Endothelial cell of umbilical vein (primary cell): ENCODE measurements at regions not wholly inside any gene's neighbourhood (a gene's known extent, or its start where the extent isn't known, plus 50 kb on each side); places are given as distances from the start of the nearest gene placed in this dataset.

Source experiments
- BruUV-seq: library from RNA; stranded (reverse); fragments of 400-500 nt; replicated peaks from 2 replicates; lab custom pipeline; 2021; lab: Mats Ljungman, UMichigan
- CTCF ChIA-PET: fragments of 300-600, 350-600 bp; sonication (Branson Sonifier 250); formaldehyde crosslinking; loops from one replicate; lab custom pipeline; 2021; ENCODE audit warnings: antibody characterized with exemption, inconsistent platforms; lab: Charles Lee
- POLR2A ChIA-PET: fragments of 300-600, 350-600 bp; sonication (Branson Sonifier 250); formaldehyde crosslinking; loops from one replicate; lab custom pipeline; 2021; ENCODE audit warnings: antibody characterized with exemption, inconsistent platforms; lab: Charles Lee
- DNase-seq: peaks from one replicate; pipeline ENCODE4 v3.0.0-alpha.2; 2011; ENCODE audit warnings: low read depth, low spot score
- FAIRE-seq: peaks from 2 replicates; lab custom pipeline; 2011; peaks lifted over from hg19 to GRCh38; lab: Jason Lieb, UNC
- H2AFZ ChIP-seq: 2 replicates; pipeline ENCODE4 v1.6.0; 2012; ENCODE audit warnings: low read depth, low read length, control low read depth, inconsistent platforms
- H3K27ac ChIP-seq: 2 replicates; pipeline ENCODE4 v1.5.1; 2011; ENCODE audit warnings: low read depth, mild to moderate bottlenecking, control low read depth, low read length, moderate library complexity; ENCODE audit not compliant: insufficient read depth
- H3K27me3 ChIP-seq, 2 experiments: 2 replicates each; pipeline versions ENCODE4 v1.6.0 to v1.6.1; 2011; ENCODE audit warnings: low read length in 2 of 2, mixed read lengths in 1 of 2; ENCODE audit not compliant: control insufficient read depth in 2 of 2, insufficient read depth in 2 of 2
- H3K36me3 ChIP-seq, 2 experiments: 2 replicates in 1 of 2; 3 replicates in 1 of 2; pipeline ENCODE4 v1.5.1; 2011; ENCODE audit warnings: low read length in 2 of 2, mild to moderate bottlenecking in 1 of 2, moderate library complexity in 1 of 2; ENCODE audit not compliant: control insufficient read depth in 2 of 2, insufficient read depth in 2 of 2; ENCODE audit errors: extremely low read depth in 1 of 2
- H3K4me1 ChIP-seq: 3 replicates; pipeline ENCODE4 v1.5.1; 2011; ENCODE audit warnings: mild to moderate bottlenecking, low read length; ENCODE audit not compliant: control insufficient read depth, insufficient read depth; ENCODE audit errors: extremely low read depth
- H3K4me2 ChIP-seq: 2 replicates; pipeline ENCODE4 v1.6.1; 2011; ENCODE audit warnings: low read length, control low read depth, mixed read lengths; ENCODE audit not compliant: insufficient read depth
- H3K4me3 ChIP-seq, 3 experiments: fragments of 200-600 bp in 1 of 3; sonication (generic), shearing (Covaris generic) in 1 of 3; replicated peaks in 1 of 3; 2 replicates each; pipeline ENCODE4 v1.5.1; 2011 to 2016; ENCODE audit warnings: control low read depth in 3 of 3, low read length in 3 of 3, mild to moderate bottlenecking in 2 of 3, inconsistent platforms in 1 of 3, low read depth in 1 of 3, moderate library complexity in 1 of 3; ENCODE audit not compliant: insufficient read depth in 1 of 3
- H3K79me2 ChIP-seq: 2 replicates; pipeline ENCODE4 v1.6.0; 2012; ENCODE audit warnings: low read length, inconsistent platforms; ENCODE audit not compliant: control insufficient read depth, insufficient read depth
- H3K9ac ChIP-seq: replicated peaks from 2 replicates; pipeline ENCODE3; 2011; ENCODE audit warnings: low read length, control low read depth; ENCODE audit not compliant: insufficient read depth; ENCODE audit errors: extremely low read depth
- H3K9me1 ChIP-seq: replicated peaks from 3 replicates; pipeline ENCODE4 v1.6.0; 2011; ENCODE audit warnings: mild to moderate bottlenecking, low read length; ENCODE audit not compliant: control insufficient read depth, insufficient read depth; ENCODE audit errors: extremely low read depth
- H3K9me3 ChIP-seq: replicated peaks from 2 replicates; pipeline ENCODE4 v1.5.1; 2012; ENCODE audit warnings: low read length, inconsistent platforms; ENCODE audit not compliant: control insufficient read depth, insufficient read depth
- H4K20me1 ChIP-seq: replicated peaks from 2 replicates; pipeline ENCODE3; 2011; ENCODE audit warnings: mild to moderate bottlenecking, low read length; ENCODE audit not compliant: control insufficient read depth, insufficient read depth; ENCODE audit errors: extremely low read depth
- CTCF ChIP-seq, 2 donors: IDR thresholded peaks; 1 replicate in 1 of 2; 2 replicates in 1 of 2; pipeline ENCODE4 v1.5.1; 2011; ENCODE audit warnings: low read length in 2 of 2, mild to moderate bottlenecking in 2 of 2, moderate library complexity in 2 of 2, control low read depth in 1 of 2, inconsistent platforms in 1 of 2, low read depth in 1 of 2; ENCODE audit not compliant: insufficient read depth in 1 of 2; ENCODE audit errors: extremely low read depth in 1 of 2
- EZH2 ChIP-seq: IDR thresholded peaks from 2 replicates; pipeline ENCODE4 v1.6.1; 2012; ENCODE audit warnings: borderline replicate concordance, low read depth, mild to moderate bottlenecking, moderate library complexity, low read length, inconsistent platforms; ENCODE audit not compliant: severe bottlenecking
- FOS ChIP-seq: IDR thresholded peaks from 2 replicates; pipeline ENCODE4 v1.6.1; 2011; ENCODE audit warnings: mild to moderate bottlenecking, low read length, moderate library complexity, borderline replicate concordance; ENCODE audit not compliant: insufficient read depth
- GATA2 ChIP-seq: IDR thresholded peaks from 2 replicates; pipeline ENCODE4 v1.7.0; 2011; ENCODE audit warnings: low read depth, mild to moderate bottlenecking, moderate library complexity, mixed read lengths, low read length; ENCODE audit not compliant: insufficient read length, insufficient read depth
- JUN ChIP-seq: IDR thresholded peaks from 2 replicates; pipeline ENCODE4 v1.6.1; 2011; ENCODE audit warnings: borderline replicate concordance, low read depth; ENCODE audit not compliant: insufficient read length, insufficient read depth
- MAX ChIP-seq: IDR thresholded peaks from 2 replicates; pipeline ENCODE4 v1.6.1; 2011; ENCODE audit not compliant: insufficient read depth, insufficient read length
- MYC ChIP-seq: IDR thresholded peaks from one replicate; pipeline ENCODE4 v1.6.1; 2011; ENCODE audit warnings: mild to moderate bottlenecking, low read depth, low read length
- POLR2A ChIP-seq: IDR thresholded peaks from 2 replicates; pipeline ENCODE4 v1.6.1; 2012; ENCODE audit warnings: low read depth, mild to moderate bottlenecking, control low read depth, low read length
- POLR2AphosphoS5 ChIP-seq: IDR thresholded peaks from 2 replicates; pipeline ENCODE4 v1.6.1; 2012; ENCODE audit warnings: low read depth, mild to moderate bottlenecking, control low read depth, low read length, moderate library complexity; ENCODE audit not compliant: insufficient read depth
- dilution Hi-C: fragments of 300-500 bp; cut with MboI; formaldehyde crosslinking; loops from one replicate; pipeline ENCODE4 v1.15.0; 2019; ENCODE audit warnings: low sequenced_read_pairs; ENCODE audit not compliant: extremely low pct_ligation_motif_present
- intact Hi-C: fragments of 100-400 bp; cut with micrococcal nuclease; formaldehyde crosslinking; loops from one replicate; pipeline ENCODE4 v1.10.0; 2022

DNA sequence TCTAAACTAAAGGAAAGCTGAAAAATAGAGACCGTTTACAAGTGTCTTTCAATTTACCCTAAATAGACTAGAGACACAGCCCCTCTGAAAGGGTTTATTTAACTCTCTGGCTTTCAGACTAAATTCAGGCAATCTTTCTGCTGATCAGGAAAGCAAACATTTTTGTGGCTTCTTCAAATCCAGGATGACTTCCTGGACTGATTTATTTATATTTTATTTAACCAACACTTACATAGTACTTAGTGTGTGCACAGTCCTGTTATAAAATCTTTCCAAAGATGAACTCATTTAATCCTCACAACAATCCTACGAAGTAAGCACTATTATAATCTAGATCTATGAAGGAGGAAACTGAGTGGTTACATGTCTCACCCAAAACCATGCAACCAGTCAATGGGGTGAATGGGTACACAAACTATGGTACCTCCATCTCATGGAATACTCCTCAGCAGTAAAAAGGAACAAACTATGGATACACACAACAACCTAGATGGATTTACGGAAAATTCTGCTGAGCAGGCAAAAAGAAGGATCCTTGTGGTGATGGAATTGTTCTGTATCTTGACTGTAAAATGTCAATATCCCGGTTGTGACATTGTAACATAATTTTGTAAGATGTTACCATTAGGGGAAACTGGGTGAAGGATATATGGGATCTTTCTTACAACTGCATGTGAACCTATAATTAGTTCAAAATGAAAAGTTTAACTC, 64.1 kb upstream of the MAMLD1 start:
- Histone ChIP-seq H3K9me1 (no peaks in the 10 kb centered on the region), H3K4me1 (no peaks in the 10 kb centered on the region), H4K20me1 (no peaks in the 10 kb centered on the region), H3K27me3 (no peaks in the 10 kb centered on the region), H3K9me3 (no peaks in the 10 kb centered on the region), H3K4me3 (no peak overlapping the region), H3K9ac (no peak overlapping the region), H3K4me2 (no peak overlapping the region), H2AFZ (no peak overlapping the region), H3K36me3 (no peaks in the 10 kb centered on the region), H3K79me2 (no peaks in the 10 kb centered on the region), H3K27ac (no peak overlapping the region)
- dilution Hi-C loops, result no loop called here
- TF ChIP-seq MAX (no peak), GATA2 (no peak), POLR2AphosphoS5 (no peak), JUN (no peak)
- DNase-seq, result no peak
- no peak for FAIRE-seq
- ChIA-PET POLR2A (no interaction called here), CTCF (no interaction called here)
- BruUV-seq, result no TSS peak
- intact Hi-C loops, result no loop called here

DNA sequence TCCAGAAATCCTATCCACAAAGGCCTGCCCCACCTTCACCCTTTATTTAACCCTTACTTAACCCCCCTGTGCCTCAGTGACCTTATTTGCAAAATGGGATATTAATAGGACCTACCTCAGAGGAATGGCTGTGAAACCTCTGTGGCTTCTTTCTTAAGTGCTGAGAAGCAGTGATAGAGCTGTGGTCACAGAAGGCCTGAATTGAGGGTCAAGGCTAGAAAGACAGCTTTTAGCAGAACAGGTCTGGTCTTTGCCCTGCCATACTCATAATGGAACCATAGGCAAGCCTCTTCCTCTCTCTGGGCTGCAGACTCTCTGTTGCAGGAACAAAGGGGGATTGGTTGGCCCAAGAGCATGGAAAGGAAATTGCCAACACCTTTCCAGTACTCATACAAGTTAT, 63.5 kb upstream of the MAMLD1 start:
- no peaks in the 10 kb centered on the region for H3K9me3 ChIP-seq
- H4K20me1 ChIP-seq, result no peaks in the 10 kb centered on the region
- DNase-seq (no peak), FAIRE-seq (no peak)
- BruUV-seq, result no TSS peak
- H3K9me1 ChIP-seq, result no peaks in the 10 kb centered on the region
- dilution Hi-C loops, result no loop called here
- no peak overlapping the region for H2AFZ ChIP-seq
- no peaks in the 10 kb centered on the region for H3K36me3 ChIP-seq
- no peaks in the 10 kb centered on the region for H3K79me2 ChIP-seq
- intact Hi-C loops, result no loop called here
- TF ChIP-seq MAX (no peak), GATA2 (no peak), JUN (no peak), CTCF (IDR thresholded peaks at IDR 0.05; ENCODE audit: extremely low read depth in 1 of 2, insufficient read depth in 1 of 2, low read depth in 1 of 2, low read length in 2 of 2) (no peak), EZH2 (no peak), POLR2AphosphoS5 (no peak), FOS (no peak), POLR2A (no peak), MYC (no peak)
- H3K4me3 ChIP-seq, result no peak overlapping the region
- ChIA-PET CTCF (no interaction called here), POLR2A (no interaction called here)
- no peak overlapping the region for H3K4me2 ChIP-seq
- H3K27ac ChIP-seq, result no peak overlapping the region
- no peak overlapping the region for H3K9ac ChIP-seq
- no peaks in the 10 kb centered on the region for H3K4me1 ChIP-seq
- no peaks in the 10 kb centered on the region for H3K27me3 ChIP-seq
